Thyroid gland (tissue), 4 donors: ENCODE measurements at regions not wholly inside any gene's neighbourhood (a gene's known extent, or its start where the extent isn't known, plus 50 kb on each side); places are given as distances from the start of the nearest gene placed in this dataset.

Experiments
- CTCF ChIP-seq, 6 experiments: fragments of 200-600 bp in 3 of 6; fragments of 450-650 bp in 3 of 6; sonication (generic) in 3 of 6; IDR thresholded peaks; one replicate each; pipeline ENCODE4 v1.5.1; 2016 to 2019; ENCODE audit warnings: antibody characterized with exemption in 6 of 6, mild to moderate bottlenecking in 2 of 6, inconsistent platforms in 1 of 6, moderate library complexity in 1 of 6
- POLR2A ChIP-seq, 2 donors: fragments of 450-650 bp; IDR thresholded peaks; one replicate each; pipeline ENCODE4 v1.6.1; 2017; ENCODE audit warnings: antibody characterized with exemption in 2 of 2, mild to moderate bottlenecking in 2 of 2, moderate library complexity in 1 of 2

GRCh38 chr12:20003252-20003651 lies 365.1 kb upstream of the PDE3A start:
- TF ChIP-seq CTCF (IDR thresholded peaks at IDR 0.05) (no peak), POLR2A (IDR thresholded peaks at IDR 0.05) (no peak)
